Lung (tissue), 11 donors: ENCODE measurements at regions not wholly inside any gene's neighbourhood (a gene's known extent, or its start where the extent isn't known, plus 50 kb on each side); places are given as distances from the start of the nearest gene placed in this dataset.
A peak's percentile ranks its signal among the peaks of the same experiment; 100 is the strongest.

ENCODE experiments used
- ATAC-seq: fragments of 200-7000 bp; cut with Tn5 transposase; one replicate; pipeline ENCODE4 v1.9.1; 2020; ENCODE audit warnings: moderate number of reproducible peaks; ENCODE audit not compliant: insufficient read depth, low FRiP score
- DNase-seq, 3 donors: peaks; one replicate each; pipeline ENCODE4 v3.0.0-alpha.2; 2013 to 2017
- H3K27ac ChIP-seq, 2 donors: one replicate each; pipeline ENCODE4 v1.5.1; 2013; ENCODE audit warnings: mild to moderate bottlenecking in 2 of 2, moderate library complexity in 2 of 2, control low read depth in 1 of 2, inconsistent platforms in 1 of 2, low read depth in 1 of 2, low read length in 1 of 2
- H3K27me3 ChIP-seq, 3 donors: one replicate each; pipeline ENCODE4 v1.5.1; 2013; ENCODE audit warnings: low read length in 2 of 3; ENCODE audit not compliant: control insufficient read depth in 3 of 3, insufficient read depth in 3 of 3
- H3K36me3 ChIP-seq, 4 donors: one replicate each; pipeline ENCODE4 v1.5.1; 2013; ENCODE audit warnings: low read length in 4 of 4, mild to moderate bottlenecking in 1 of 4, moderate library complexity in 1 of 4; ENCODE audit not compliant: control insufficient read depth in 4 of 4, insufficient read depth in 4 of 4
- H3K4me1 ChIP-seq, 5 donors: one replicate each; pipeline ENCODE4 v1.5.1; 2013; ENCODE audit warnings: low read length in 5 of 5, mild to moderate bottlenecking in 2 of 5, moderate library complexity in 1 of 5; ENCODE audit not compliant: control insufficient read depth in 5 of 5, insufficient read depth in 5 of 5
- H3K4me3 ChIP-seq: one replicate; pipeline ENCODE4 v1.5.1; 2013; ENCODE audit warnings: mild to moderate bottlenecking, control low read depth, moderate library complexity
- H3K9ac ChIP-seq, 2 donors: one replicate each; pipeline ENCODE4 v1.5.1; 2013; ENCODE audit warnings: low read length in 2 of 2, control low read depth in 1 of 2; ENCODE audit not compliant: insufficient read depth in 1 of 2
- H3K9me3 ChIP-seq, 4 donors: one replicate each; pipeline ENCODE4 v1.5.1; 2013; ENCODE audit warnings: low read length in 3 of 4, mild to moderate bottlenecking in 1 of 4, moderate library complexity in 1 of 4; ENCODE audit not compliant: control insufficient read depth in 4 of 4, insufficient read depth in 3 of 4
- CTCF ChIP-seq: IDR thresholded peaks from 2 replicates; pipeline ENCODE4 v1.5.1; 2012; ENCODE audit warnings: mild to moderate bottlenecking; ENCODE audit errors: control extremely low read depth, extremely low read depth
- WGBS, 2 donors: extraction: QIAGEN DNeasy Blood & Tissue Kit; methylation state at CpG; one replicate each; pipeline ENCODE4 v1.1.7; 2013; 5-methylcytosine and 5-hydroxymethylcytosine counted together
- donor health status: control.
- donor health status: control.
- donor health status: Bipolar disorder and iron deficiency.
- donor health status: healthy.
- donor health status: DM: yes; HTN: yes; CAD: no.

GRCh38 chrX:120755066-120755846 is 120.4 kb downstream of the CT47B1 start:
- DNase-seq (peak in 2 of 3 donors; percentile 6 to 14), ATAC-seq (no peak)
- H3K9ac ChIP-seq: no peak overlapping the region
- H3K27ac ChIP-seq: no peak overlapping the region
- peaks cover 0 to 3% (median 0%) of the 10 kb centered on the region in 5 donors for H3K4me1 ChIP-seq
- H3K4me3 ChIP-seq: no peak overlapping the region
- WGBS, 2 donors: 13 to 26% methylated on average over 1 of the region's 1 CpG
- H3K36me3 ChIP-seq: no peaks in the 10 kb centered on the region
- no peaks in the 10 kb centered on the region for H3K9me3 ChIP-seq
- H3K27me3 ChIP-seq: no peaks in the 10 kb centered on the region
- no peak for TF ChIP-seq CTCF

GRCh38 chrX:120753413-120754251 is 122.0 kb downstream of the CT47B1 start:
- Histone ChIP-seq H3K36me3 (no peaks in the 10 kb centered on the region), H3K9ac (no peak overlapping the region), H3K27ac (no peak overlapping the region), H3K9me3 (no peaks in the 10 kb centered on the region), H3K4me1 (peaks cover 0 to 3% (median 0%) of the 10 kb centered on the region in 5 donors), H3K4me3 (no peak overlapping the region), H3K27me3 (no peaks in the 10 kb centered on the region)
- DNase-seq (no peak), ATAC-seq (no peak)
- TF ChIP-seq CTCF: no peak
- 67 to 86% methylated on average over 10 of the region's 10 CpGs for WGBS, 2 donors

- no peak overlapping the region for H3K9ac ChIP-seq
- DNase-seq: no peak
- no peaks in the 10 kb centered on the region for H3K27me3 ChIP-seq
- H3K36me3 ChIP-seq: no peaks in the 10 kb centered on the region
- no peak for ATAC-seq
- H3K9me3 ChIP-seq: no peaks in the 10 kb centered on the region
- no peak for TF ChIP-seq CTCF
- 72 to 81% methylated on average over 7 of the region's 7 CpGs for WGBS, 2 donors
- no peak overlapping the region for H3K4me3 ChIP-seq
- H3K27ac ChIP-seq: no peak overlapping the region
- peaks cover 0 to 3% (median 0%) of the 10 kb centered on the region in 5 donors for H3K4me1 ChIP-seq
These were observed 122.7 kb upstream of the C1GALT1C1 start for GRCh38 chrX:120752431-120753082.
